ENCODE measurements at regions not wholly inside any gene's neighbourhood (a gene's known extent, or its start where the extent isn't known, plus 50 kb on each side); places are given as distances from the start of the nearest gene placed in this dataset.

DNA sequence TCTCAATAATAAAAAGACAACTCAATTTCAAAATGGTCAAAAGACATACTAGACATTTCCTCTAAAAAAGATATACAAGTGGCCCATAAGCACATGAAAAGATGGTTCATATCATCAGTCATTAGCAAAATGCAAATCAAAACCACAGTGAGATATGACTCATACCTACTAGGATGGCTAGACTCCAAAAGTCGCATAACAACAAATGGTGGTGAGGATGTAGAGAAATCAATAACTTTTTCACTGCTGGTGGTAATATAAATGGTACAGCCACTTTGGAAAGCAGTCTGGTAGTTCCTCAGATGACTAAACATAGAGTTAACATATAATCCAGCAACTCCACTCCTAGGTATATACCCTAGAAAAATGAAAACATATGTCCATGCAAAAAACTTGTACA, 242.3 kb upstream of the NOL4 start:
- no peaks in the 10 kb centered on the region for H3K36me3 ChIP-seq
- DNase-seq: no peak
- H3K4me3 ChIP-seq: no peak overlapping the region
- H3K9me3 ChIP-seq (replicated peaks): peaks cover 24% of the 10 kb centered on the region
- no peak overlapping the region for H3K27ac ChIP-seq (replicated peaks)
- TF ChIP-seq, protein P1, sequence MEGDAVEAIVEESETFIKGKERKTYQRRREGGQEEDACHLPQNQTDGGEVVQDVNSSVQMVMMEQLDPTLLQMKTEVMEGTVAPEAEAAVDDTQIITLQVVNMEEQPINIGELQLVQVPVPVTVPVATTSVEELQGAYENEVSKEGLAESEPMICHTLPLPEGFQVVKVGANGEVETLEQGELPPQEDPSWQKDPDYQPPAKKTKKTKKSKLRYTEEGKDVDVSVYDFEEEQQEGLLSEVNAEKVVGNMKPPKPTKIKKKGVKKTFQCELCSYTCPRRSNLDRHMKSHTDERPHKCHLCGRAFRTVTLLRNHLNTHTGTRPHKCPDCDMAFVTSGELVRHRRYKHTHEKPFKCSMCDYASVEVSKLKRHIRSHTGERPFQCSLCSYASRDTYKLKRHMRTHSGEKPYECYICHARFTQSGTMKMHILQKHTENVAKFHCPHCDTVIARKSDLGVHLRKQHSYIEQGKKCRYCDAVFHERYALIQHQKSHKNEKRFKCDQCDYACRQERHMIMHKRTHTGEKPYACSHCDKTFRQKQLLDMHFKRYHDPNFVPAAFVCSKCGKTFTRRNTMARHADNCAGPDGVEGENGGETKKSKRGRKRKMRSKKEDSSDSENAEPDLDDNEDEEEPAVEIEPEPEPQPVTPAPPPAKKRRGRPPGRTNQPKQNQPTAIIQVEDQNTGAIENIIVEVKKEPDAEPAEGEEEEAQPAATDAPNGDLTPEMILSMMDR (IDR thresholded peaks at IDR 0.05; ENCODE audit: borderline replicate concordance): no peak
- H3K4me1 ChIP-seq: no peaks in the 10 kb centered on the region
- no peaks in the 10 kb centered on the region for H3K27me3 ChIP-seq (ENCODE audit: low read depth)
- intact Hi-C loops (cut with micrococcal nuclease): no loop called here

DNA sequence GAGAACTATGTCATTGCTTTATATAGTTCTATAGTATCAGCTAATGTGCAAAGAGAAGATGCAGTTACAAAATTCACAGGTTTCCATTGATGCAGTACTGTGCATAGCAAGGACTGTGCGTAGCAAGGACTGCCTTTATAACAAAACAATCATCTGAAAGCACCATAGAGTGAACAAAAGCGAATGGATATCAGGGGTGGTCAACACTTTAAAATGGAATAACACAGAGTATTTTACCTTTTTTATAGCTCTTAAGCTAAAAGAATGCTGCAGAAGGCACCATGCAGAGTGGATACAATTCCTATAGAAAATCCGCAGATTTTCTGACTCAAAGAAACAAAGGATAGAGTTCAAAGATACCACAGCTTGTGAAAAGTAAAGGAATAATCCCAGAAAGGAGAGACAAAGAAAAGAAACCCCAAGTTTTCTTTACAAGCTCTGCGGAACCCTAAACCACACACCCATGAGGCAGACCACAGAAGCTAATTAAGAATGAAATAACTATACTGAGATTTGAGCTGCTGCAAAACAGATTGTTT, 229.9 kb upstream of the DTNA start:
- Histone ChIP-seq H3K4me3 (no peak overlapping the region), H3K9me3 (replicated peaks) (peaks cover 12% of the 10 kb centered on the region)
- DNase-seq: no peak

GRCh38 chr18:34482204-34482603, 227.9 kb upstream of the DTNA start:
- Histone ChIP-seq H3K4me1 (no peaks in the 10 kb centered on the region), H3K27me3 (ENCODE audit: low read depth) (no peaks in the 10 kb centered on the region), H3K27ac (replicated peaks) (no peak overlapping the region), H3K4me3 (no peak overlapping the region), H3K9me3 (replicated peaks) (peaks cover 12% of the 10 kb centered on the region), H3K36me3 (no peaks in the 10 kb centered on the region)
- no peak for DNase-seq
- intact Hi-C loops (cut with micrococcal nuclease): no loop called here
- TF ChIP-seq, protein P1 (IDR thresholded peaks at IDR 0.05; ENCODE audit: borderline replicate concordance): no peak

More for the DNA sequence above, 229.9 kb upstream of the DTNA start:
- TF ChIP-seq, protein P1 (IDR thresholded peaks at IDR 0.05; ENCODE audit: borderline replicate concordance): no peak
- H3K4me1 ChIP-seq: no peaks in the 10 kb centered on the region
- intact Hi-C loops (cut with micrococcal nuclease): no loop called here
- H3K36me3 ChIP-seq: no peaks in the 10 kb centered on the region
- no peak overlapping the region for H3K27ac ChIP-seq (replicated peaks)
- no peaks in the 10 kb centered on the region for H3K27me3 ChIP-seq (ENCODE audit: low read depth)

- TF ChIP-seq, protein P1 (IDR thresholded peaks at IDR 0.05; ENCODE audit: borderline replicate concordance): no peak
- Histone ChIP-seq H3K9me3 (replicated peaks) (peaks cover 12% of the 10 kb centered on the region), H3K27ac (replicated peaks) (no peak overlapping the region), H3K27me3 (ENCODE audit: low read depth) (no peaks in the 10 kb centered on the region), H3K36me3 (no peaks in the 10 kb centered on the region), H3K4me1 (no peaks in the 10 kb centered on the region), H3K4me3 (no peak overlapping the region)
- intact Hi-C loops (cut with micrococcal nuclease): no loop called here
- DNase-seq: no peak
Observed at GRCh38 chr18:34483198-34483597, 226.9 kb upstream of the DTNA start.

GRCh38 chr18:34491719-34492118, 218.4 kb upstream of the DTNA start:
- Histone ChIP-seq H3K36me3 (no peaks in the 10 kb centered on the region), H3K27me3 (ENCODE audit: low read depth) (peaks cover 5% of the 10 kb centered on the region), H3K27ac (replicated peaks) (no peak overlapping the region), H3K4me1 (peaks cover 23% of the 10 kb centered on the region), H3K4me3 (no peak overlapping the region), H3K9me3 (replicated peaks) (no peaks in the 10 kb centered on the region)
- intact Hi-C loops (cut with micrococcal nuclease): no loop called here
- TF ChIP-seq, protein P1 (IDR thresholded peaks at IDR 0.05; ENCODE audit: borderline replicate concordance): no peak
- DNase-seq: no peak
